ENCODE measurements at regions not wholly inside any gene's neighbourhood (a gene's known extent, or its start where the extent isn't known, plus 50 kb on each side); places are given as distances from the start of the nearest gene placed in this dataset.

- Mint-ChIP-seq H3K27me3 (peaks cover 35% of the 10 kb centered on the region), H3K4me1 (peaks cover 3% of the 10 kb centered on the region), H3K9me3 (no peaks in the 10 kb centered on the region), H3K4me3 (no peak overlapping the region), H3K36me3 (ENCODE audit: low read depth) (no peaks in the 10 kb centered on the region), H3K27ac (no peak overlapping the region)
- DNase-seq = no peak
- intact Hi-C loops (cut with micrococcal nuclease) = no loop called here
Observed at GRCh38 chr2:48098539-48098938, 192.2 kb upstream of the FBXO11 start.

- H3K36me3 Mint-ChIP-seq (ENCODE audit: low read depth) = no peaks in the 10 kb centered on the region
- peaks cover 11% of the 10 kb centered on the region for H3K4me1 Mint-ChIP-seq
- no peak overlapping the region for H3K27ac Mint-ChIP-seq
- intact Hi-C loops (cut with micrococcal nuclease) = no loop called here
- H3K27me3 Mint-ChIP-seq = peaks cover 29% of the 10 kb centered on the region
- no peaks in the 10 kb centered on the region for H3K9me3 Mint-ChIP-seq
- no peak overlapping the region for H3K4me3 Mint-ChIP-seq
- DNase-seq = no peak
Observed at GRCh38 chr2:48104418-48104817, 198.1 kb upstream of the FBXO11 start.

- intact Hi-C loops (cut with micrococcal nuclease) = loop anchor here (1.0 to 5.0 kb wide), 4 partner anchors 199 to 1424 kb away; partner anchors contain the start of gene MSH6
- DNase-seq = no peak
- H3K27ac Mint-ChIP-seq = no peak overlapping the region
- peaks cover 15% of the 10 kb centered on the region for H3K4me1 Mint-ChIP-seq
- H3K36me3 Mint-ChIP-seq (ENCODE audit: low read depth) = no peaks in the 10 kb centered on the region
- H3K9me3 Mint-ChIP-seq = no peaks in the 10 kb centered on the region
- H3K4me3 Mint-ChIP-seq = peak overlapping the region; percentile 75
- H3K27me3 Mint-ChIP-seq = peaks cover 21% of the 10 kb centered on the region
Observed at GRCh38 chr2:48105848-48106247, 199.6 kb upstream of the FBXO11 start.

GRCh38 chr2:48107326-48107925, 201.1 kb upstream of the FBXO11 start:
- peaks cover 19% of the 10 kb centered on the region for H3K4me1 Mint-ChIP-seq
- no peak overlapping the region for H3K4me3 Mint-ChIP-seq
- intact Hi-C loops (cut with micrococcal nuclease) = loop anchor here (5.0 kb wide), 2 partner anchors 325 to 1425 kb away; partner anchors contain the start of gene MSH6
- no peaks in the 10 kb centered on the region for H3K9me3 Mint-ChIP-seq
- H3K27ac Mint-ChIP-seq = no peak overlapping the region
- no peak for DNase-seq
- peaks cover 12% of the 10 kb centered on the region for H3K27me3 Mint-ChIP-seq
- H3K36me3 Mint-ChIP-seq (ENCODE audit: low read depth) = no peaks in the 10 kb centered on the region

GRCh38 chr2:48108455-48108854, 202.2 kb upstream of the FBXO11 start:
- no peak for DNase-seq
- Mint-ChIP-seq H3K9me3 (no peaks in the 10 kb centered on the region), H3K27me3 (peaks cover 6% of the 10 kb centered on the region), H3K4me1 (peaks cover 25% of the 10 kb centered on the region), H3K36me3 (ENCODE audit: low read depth) (no peaks in the 10 kb centered on the region), H3K27ac (no peak overlapping the region), H3K4me3 (no peak overlapping the region)
- intact Hi-C loops (cut with micrococcal nuclease) = loop anchor here (5.0 kb wide), 2 partner anchors 326 to 1426 kb away; partner anchors contain the start of gene MSH6

GRCh38 chr2:48109491-48110204, 203.3 kb upstream of the FBXO11 start:
- intact Hi-C loops (cut with micrococcal nuclease) = loop anchor here (5.0 kb wide), 2 partner anchors 327 to 1427 kb away; partner anchors contain the start of gene MSH6
- Mint-ChIP-seq H3K4me3 (no peak overlapping the region), H3K27me3 (peaks cover 5% of the 10 kb centered on the region), H3K36me3 (ENCODE audit: low read depth) (no peaks in the 10 kb centered on the region), H3K9me3 (no peaks in the 10 kb centered on the region), H3K27ac (no peak overlapping the region), H3K4me1 (peaks cover 35% of the 10 kb centered on the region)
- DNase-seq = no peak

- Mint-ChIP-seq H3K27me3 (no peaks in the 10 kb centered on the region), H3K27ac (no peak overlapping the region), H3K9me3 (no peaks in the 10 kb centered on the region), H3K4me3 (peak overlapping the region; percentile 91), H3K4me1 (peaks cover 37% of the 10 kb centered on the region), H3K36me3 (ENCODE audit: low read depth) (no peaks in the 10 kb centered on the region)
- DNase-seq = no peak
- intact Hi-C loops (cut with micrococcal nuclease) = no loop called here
Observed at GRCh38 chr2:48110492-48110891, 204.0 kb upstream of the FOXN2 start.

- H3K9me3 Mint-ChIP-seq = no peaks in the 10 kb centered on the region
- intact Hi-C loops (cut with micrococcal nuclease) = no loop called here
- H3K27me3 Mint-ChIP-seq = no peaks in the 10 kb centered on the region
- peaks cover 26% of the 10 kb centered on the region for H3K4me1 Mint-ChIP-seq
- no peaks in the 10 kb centered on the region for H3K36me3 Mint-ChIP-seq (ENCODE audit: low read depth)
- H3K4me3 Mint-ChIP-seq = no peak overlapping the region
- DNase-seq = peak; percentile 56
- peak overlapping the region; percentile 12 for H3K27ac Mint-ChIP-seq
Observed at GRCh38 chr2:48112911-48113680, 201.4 kb upstream of the FOXN2 start.

- H3K4me1 Mint-ChIP-seq = peaks cover 26% of the 10 kb centered on the region
- intact Hi-C loops (cut with micrococcal nuclease) = loop anchor here (1.0 kb wide), 1 partner anchor 231 kb away; no protein-coding TSS in a partner anchor
- no peaks in the 10 kb centered on the region for H3K9me3 Mint-ChIP-seq
- peak overlapping the region; percentile 12 for H3K27ac Mint-ChIP-seq
- no peaks in the 10 kb centered on the region for H3K36me3 Mint-ChIP-seq (ENCODE audit: low read depth)
- DNase-seq = peak; percentile 31
- H3K4me3 Mint-ChIP-seq = no peak overlapping the region
- no peaks in the 10 kb centered on the region for H3K27me3 Mint-ChIP-seq
Observed at GRCh38 chr2:48113767-48114166, 200.7 kb upstream of the FOXN2 start.

- peak; percentile 84 for DNase-seq
- H3K4me1 Mint-ChIP-seq = peaks cover 26% of the 10 kb centered on the region
- H3K36me3 Mint-ChIP-seq (ENCODE audit: low read depth) = no peaks in the 10 kb centered on the region
- intact Hi-C loops (cut with micrococcal nuclease) = loop anchor here (1.0 kb wide), 1 partner anchor 230 kb away; no protein-coding TSS in a partner anchor
- no peak overlapping the region for H3K27ac Mint-ChIP-seq
- no peak overlapping the region for H3K4me3 Mint-ChIP-seq
- H3K9me3 Mint-ChIP-seq = no peaks in the 10 kb centered on the region
- peaks cover 1% of the 10 kb centered on the region for H3K27me3 Mint-ChIP-seq
Observed at GRCh38 chr2:48114256-48114655, 200.2 kb upstream of the FOXN2 start.

GRCh38 chr2:48116497-48116896, 198.0 kb upstream of the FOXN2 start:
- peaks cover 1% of the 10 kb centered on the region for H3K27me3 Mint-ChIP-seq
- H3K36me3 Mint-ChIP-seq (ENCODE audit: low read depth) = peaks cover 2% of the 10 kb centered on the region
- peaks cover 26% of the 10 kb centered on the region for H3K4me1 Mint-ChIP-seq
- no peak overlapping the region for H3K4me3 Mint-ChIP-seq
- peak; percentile 44 for DNase-seq
- H3K27ac Mint-ChIP-seq = no peak overlapping the region
- peaks cover 12% of the 10 kb centered on the region for H3K9me3 Mint-ChIP-seq
- intact Hi-C loops (cut with micrococcal nuclease) = no loop called here

- Mint-ChIP-seq H3K4me3 (no peak overlapping the region), H3K36me3 (ENCODE audit: low read depth) (peaks cover 2% of the 10 kb centered on the region), H3K27me3 (peaks cover 1% of the 10 kb centered on the region), H3K9me3 (peaks cover 13% of the 10 kb centered on the region), H3K4me1 (peaks cover 24% of the 10 kb centered on the region), H3K27ac (no peak overlapping the region)
- intact Hi-C loops (cut with micrococcal nuclease) = no loop called here
- peak; percentile 34 for DNase-seq
Observed at GRCh38 chr2:48118895-48119294, 195.6 kb upstream of the FOXN2 start.

- Mint-ChIP-seq H3K36me3 (ENCODE audit: low read depth) (peaks cover 2% of the 10 kb centered on the region), H3K27ac (no peak overlapping the region), H3K4me1 (peaks cover 18% of the 10 kb centered on the region), H3K27me3 (peaks cover 1% of the 10 kb centered on the region), H3K9me3 (peaks cover 13% of the 10 kb centered on the region), H3K4me3 (no peak overlapping the region)
- DNase-seq = no peak
- intact Hi-C loops (cut with micrococcal nuclease) = no loop called here
Observed at GRCh38 chr2:48120112-48120511, 194.4 kb upstream of the FOXN2 start.
